ENCODE measurements at regions not wholly inside any gene's neighbourhood (a gene's known extent, or its start where the extent isn't known, plus 50 kb on each side); places are given as distances from the start of the nearest gene placed in this dataset.

DNA sequence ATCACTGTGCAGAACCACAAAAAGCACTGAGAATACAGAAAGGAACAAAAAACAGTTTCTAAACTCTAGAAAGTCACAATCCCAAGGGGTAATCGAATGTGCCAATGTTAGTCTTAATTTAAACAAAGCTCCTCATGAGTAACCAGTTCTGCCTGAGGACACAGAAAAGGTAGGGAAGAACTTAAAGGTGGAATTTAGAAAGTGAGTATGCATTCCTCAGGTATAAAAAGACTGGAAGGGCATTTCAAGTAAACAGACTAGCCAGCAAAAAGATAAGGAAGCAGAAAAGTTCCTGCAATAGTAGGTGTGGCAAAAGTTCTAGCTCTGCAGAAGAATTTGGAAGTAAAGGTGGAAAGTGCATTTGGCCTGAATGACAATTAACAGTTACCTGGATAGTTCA, 84.6 kb upstream of the DLX6 start:
- H3K27me3 Mint-ChIP-seq (ENCODE audit: low read depth): peaks cover 6% of the 10 kb centered on the region

More for the DNA sequence above, 84.6 kb upstream of the DLX6 start:
- H2BK120ac ChIP-seq (ENCODE audit: low read depth, low read length, poor library complexity, severe bottlenecking): no peak overlapping the region
- H2BK15ac ChIP-seq (ENCODE audit: low read depth, low read length): no peak overlapping the region
- no peak overlapping the region for H3K4ac ChIP-seq (ENCODE audit: low read depth, low read length)
- no peaks in the 10 kb centered on the region for H3K27me3 ChIP-seq (ENCODE audit: insufficient read depth, low read length)
- H2BK5ac ChIP-seq (ENCODE audit: insufficient read length, low read length): no peak overlapping the region
- H3K9me3 Mint-ChIP-seq: peaks cover 0 to 2% of the 10 kb centered on the region in 2 experiments; a peak in 1 of 5 replicates
- no peak overlapping the region for H3T11ph ChIP-seq (ENCODE audit: low read length)
- H3K23ac ChIP-seq (ENCODE audit: insufficient read length, low read depth, low read length): no peak overlapping the region
- TF ChIP-seq, protein P1, sequence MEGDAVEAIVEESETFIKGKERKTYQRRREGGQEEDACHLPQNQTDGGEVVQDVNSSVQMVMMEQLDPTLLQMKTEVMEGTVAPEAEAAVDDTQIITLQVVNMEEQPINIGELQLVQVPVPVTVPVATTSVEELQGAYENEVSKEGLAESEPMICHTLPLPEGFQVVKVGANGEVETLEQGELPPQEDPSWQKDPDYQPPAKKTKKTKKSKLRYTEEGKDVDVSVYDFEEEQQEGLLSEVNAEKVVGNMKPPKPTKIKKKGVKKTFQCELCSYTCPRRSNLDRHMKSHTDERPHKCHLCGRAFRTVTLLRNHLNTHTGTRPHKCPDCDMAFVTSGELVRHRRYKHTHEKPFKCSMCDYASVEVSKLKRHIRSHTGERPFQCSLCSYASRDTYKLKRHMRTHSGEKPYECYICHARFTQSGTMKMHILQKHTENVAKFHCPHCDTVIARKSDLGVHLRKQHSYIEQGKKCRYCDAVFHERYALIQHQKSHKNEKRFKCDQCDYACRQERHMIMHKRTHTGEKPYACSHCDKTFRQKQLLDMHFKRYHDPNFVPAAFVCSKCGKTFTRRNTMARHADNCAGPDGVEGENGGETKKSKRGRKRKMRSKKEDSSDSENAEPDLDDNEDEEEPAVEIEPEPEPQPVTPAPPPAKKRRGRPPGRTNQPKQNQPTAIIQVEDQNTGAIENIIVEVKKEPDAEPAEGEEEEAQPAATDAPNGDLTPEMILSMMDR (conservative IDR thresholded peaks at IDR 0.05): no peak
- no peak overlapping the region for H3K9ac ChIP-seq (ENCODE audit: extremely low read depth, insufficient read length, low read length)
- H3K27ac Mint-ChIP-seq: no peak overlapping the region
- H3K4me1 Mint-ChIP-seq: peaks cover 17 to 19% of the 10 kb centered on the region in 2 experiments
- H3K18ac ChIP-seq (ENCODE audit: insufficient read length, low read depth, low read length): no peak overlapping the region
- H3K27ac ChIP-seq (ENCODE audit: insufficient read length, low read depth, low read length): no peak overlapping the region
- WGBS (ENCODE audit: extremely low coverage, insufficient read length, low lambda C conversion rate): no CpG with 5 or more reads among the region's 1 CpG
- H2BK12ac ChIP-seq (ENCODE audit: insufficient read length, low read depth, low read length): no peak overlapping the region
- peaks cover 3% of the 10 kb centered on the region; the same call in 1 of the 2 replicates for H3K4me1 ChIP-seq (ENCODE audit: insufficient read depth, low read length)
- H3K4me2 ChIP-seq (ENCODE audit: insufficient read depth, insufficient read length, low read length): no peak overlapping the region
- no peak overlapping the region for H3K14ac ChIP-seq (ENCODE audit: insufficient read depth, low read length)
- H4K91ac ChIP-seq (ENCODE audit: insufficient read length, low read depth, low read length): no peak overlapping the region
- no peaks in the 10 kb centered on the region for H3K9me3 ChIP-seq (ENCODE audit: control insufficient read depth, low read depth, low read length)
- H3K79me1 ChIP-seq (ENCODE audit: insufficient read depth, low read depth, low read length, poor library complexity, severe bottlenecking): no peaks in the 10 kb centered on the region
- no peak for DNase-seq
- H2AFZ ChIP-seq (ENCODE audit: low read length): no peak overlapping the region
- 0 out of 7 replicates have a peak, but pooled peaks cover 0 to 4% (median 0%) of the 10 kb centered on the region in 3 experiments for H3K36me3 Mint-ChIP-seq (ENCODE audit: insufficient read depth in 1 of 3, low read depth in 3 of 3)
- no peak overlapping the region for H2AK5ac ChIP-seq (ENCODE audit: insufficient read length, low read length)
- H2BK20ac ChIP-seq (ENCODE audit: low read depth, low read length, poor library complexity, severe bottlenecking): no peak overlapping the region
- no peak overlapping the region for H4K5ac ChIP-seq (ENCODE audit: insufficient read length, low read depth, low read length)
- H3K4me3 Mint-ChIP-seq: no peak overlapping the region
- H3K79me2 ChIP-seq (ENCODE audit: insufficient read depth, low read length): no peaks in the 10 kb centered on the region
- H3K23me2 ChIP-seq (ENCODE audit: insufficient read length, low read depth, low read length, poor library complexity, severe bottlenecking): no peaks in the 10 kb centered on the region
- H4K8ac ChIP-seq (replicated peaks; ENCODE audit: insufficient read length, low read depth, low read length): no peak overlapping the region
- no peak overlapping the region for H3K56ac ChIP-seq (ENCODE audit: insufficient read length, low read depth, low read length)
- no peaks in the 10 kb centered on the region for H4K20me1 ChIP-seq (ENCODE audit: control insufficient read depth, insufficient read depth, insufficient read length)
